GM10248 (cell line): ENCODE measurements at regions not wholly inside any gene's neighbourhood (a gene's known extent, or its start where the extent isn't known, plus 50 kb on each side); places are given as distances from the start of the nearest gene placed in this dataset.

Experiments
- CTCF ChIA-PET: fragments of 300-600 bp; sonication (Branson Sonifier 250); formaldehyde crosslinking; extraction: SDS; loops from one replicate; lab custom pipeline; 2021; ENCODE audit warnings: antibody characterized with exemption; lab: Yijun Ruan, JAX
- POLR2A ChIA-PET: fragments of 350-650 bp; sonication (Branson Sonifier 250); formaldehyde crosslinking; extraction: SDS; loops from one replicate; lab custom pipeline; 2020; ENCODE audit warnings: antibody characterized with exemption; lab: Yijun Ruan, JAX
- DNase-seq: peaks from one replicate; pipeline ENCODE4 v3.0.0; 2012; ENCODE audit errors: extremely low spot score
- TF ChIP-seq, protein P1 (sequence below): IDR thresholded peaks from 2 replicates; pipeline ENCODE4 v1.5.1; 2012; ENCODE audit warnings: mild to moderate bottlenecking, low read depth; ENCODE audit errors: extremely low read depth, missing control alignments, control extremely low read depth

DNA sequence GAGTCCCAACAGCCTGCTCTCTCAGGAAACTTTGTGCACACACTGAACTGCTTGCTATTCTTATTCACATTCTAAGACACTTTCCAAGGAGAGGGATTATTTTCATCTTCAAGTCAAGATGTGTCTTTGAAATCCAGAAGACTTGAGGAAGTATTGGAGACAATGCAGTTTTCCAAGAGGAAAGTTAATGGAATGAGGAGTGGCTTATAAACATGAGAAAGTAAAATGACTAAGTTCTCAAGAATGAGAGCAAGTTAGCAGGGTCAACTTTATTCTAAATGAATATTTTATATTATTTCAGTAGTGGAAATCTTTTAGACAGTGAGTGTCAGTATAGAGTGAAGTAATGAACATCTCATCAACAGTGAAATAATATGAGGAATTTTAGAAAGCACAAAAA, 1239.3 kb downstream of the MRPL39 start:
- ChIA-PET POLR2A (no interaction called here), CTCF (no interaction called here)
- TF ChIP-seq, protein P1, sequence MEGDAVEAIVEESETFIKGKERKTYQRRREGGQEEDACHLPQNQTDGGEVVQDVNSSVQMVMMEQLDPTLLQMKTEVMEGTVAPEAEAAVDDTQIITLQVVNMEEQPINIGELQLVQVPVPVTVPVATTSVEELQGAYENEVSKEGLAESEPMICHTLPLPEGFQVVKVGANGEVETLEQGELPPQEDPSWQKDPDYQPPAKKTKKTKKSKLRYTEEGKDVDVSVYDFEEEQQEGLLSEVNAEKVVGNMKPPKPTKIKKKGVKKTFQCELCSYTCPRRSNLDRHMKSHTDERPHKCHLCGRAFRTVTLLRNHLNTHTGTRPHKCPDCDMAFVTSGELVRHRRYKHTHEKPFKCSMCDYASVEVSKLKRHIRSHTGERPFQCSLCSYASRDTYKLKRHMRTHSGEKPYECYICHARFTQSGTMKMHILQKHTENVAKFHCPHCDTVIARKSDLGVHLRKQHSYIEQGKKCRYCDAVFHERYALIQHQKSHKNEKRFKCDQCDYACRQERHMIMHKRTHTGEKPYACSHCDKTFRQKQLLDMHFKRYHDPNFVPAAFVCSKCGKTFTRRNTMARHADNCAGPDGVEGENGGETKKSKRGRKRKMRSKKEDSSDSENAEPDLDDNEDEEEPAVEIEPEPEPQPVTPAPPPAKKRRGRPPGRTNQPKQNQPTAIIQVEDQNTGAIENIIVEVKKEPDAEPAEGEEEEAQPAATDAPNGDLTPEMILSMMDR, result no peak
- DNase-seq, result no peak

DNA sequence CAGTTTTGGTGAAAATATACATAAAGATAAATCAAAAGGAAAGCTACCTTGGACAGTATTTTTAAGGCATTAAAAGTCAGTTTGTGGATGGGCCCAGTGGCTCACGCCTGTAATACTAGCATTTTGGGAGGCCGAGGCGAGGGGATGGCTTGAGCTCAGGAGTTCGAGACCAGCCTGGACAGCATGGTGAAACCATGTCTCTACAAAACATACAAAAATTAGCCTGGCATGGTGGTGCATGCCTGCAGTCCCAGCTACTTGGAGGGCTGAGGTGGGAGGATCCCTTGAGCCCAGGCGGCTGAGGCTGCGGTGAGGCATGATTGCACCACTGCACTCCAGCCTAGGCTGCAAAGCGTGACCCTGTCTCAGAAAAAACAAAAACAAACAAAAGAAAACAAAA, 1253.8 kb downstream of the MRPL39 start:
- no peak for DNase-seq
- TF ChIP-seq, protein P1, result no peak
- CTCF ChIA-PET, result interaction anchor here (0.8 kb wide), 1 partner anchor 24 kb away, joined by 3 read pairs; no protein-coding TSS in a partner anchor
- POLR2A ChIA-PET, result no interaction called here

DNA sequence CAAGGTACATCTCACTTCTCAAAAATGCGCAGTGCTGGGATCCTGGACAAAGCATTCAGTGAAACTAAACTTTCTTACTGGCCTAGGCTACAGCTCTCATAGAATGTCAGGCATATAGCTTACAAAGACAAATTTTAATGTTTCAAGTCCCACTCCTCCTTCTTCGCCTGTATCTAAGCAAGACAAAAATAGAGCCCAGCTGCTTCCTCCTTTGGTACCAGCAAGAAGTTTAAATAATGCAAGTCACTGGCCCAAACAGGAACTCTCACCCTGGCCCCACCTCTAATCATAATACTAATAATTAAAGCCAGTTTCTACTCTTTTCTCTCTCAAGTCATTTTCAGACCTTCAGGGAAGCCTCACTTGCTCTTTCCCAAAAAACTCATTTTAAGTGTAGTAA, 1267.9 kb downstream of the MRPL39 start:
- TF ChIP-seq, protein P1, result no peak
- DNase-seq, result no peak
- ChIA-PET CTCF (no interaction called here), POLR2A (no interaction called here)

DNA sequence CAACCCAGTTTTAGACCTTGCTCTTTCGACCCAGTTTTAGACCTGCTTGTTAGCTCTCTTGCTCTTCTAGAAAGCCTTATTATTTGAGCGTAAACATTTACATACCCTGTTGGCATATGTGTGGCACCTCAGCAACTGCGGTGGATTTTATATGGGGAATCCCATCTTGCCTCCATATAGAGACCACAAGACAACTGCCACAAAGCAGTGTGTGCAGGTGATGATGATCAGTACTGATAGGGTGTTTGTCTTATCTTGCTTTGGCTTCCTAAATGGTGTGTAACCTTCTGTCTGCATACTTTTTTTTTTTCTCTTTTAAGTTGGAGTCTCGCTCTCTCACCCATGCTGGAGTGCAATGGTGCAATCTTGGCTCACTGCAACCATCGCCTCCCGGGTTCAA, 1270.8 kb downstream of the MRPL39 start:
- CTCF ChIA-PET, result interaction anchor here (1.7 kb wide), 1 partner anchor 13 kb away, joined by 4 read pairs; no protein-coding TSS in a partner anchor
- TF ChIP-seq, protein P1, result no peak
- POLR2A ChIA-PET, result no interaction called here
- no peak for DNase-seq

DNA sequence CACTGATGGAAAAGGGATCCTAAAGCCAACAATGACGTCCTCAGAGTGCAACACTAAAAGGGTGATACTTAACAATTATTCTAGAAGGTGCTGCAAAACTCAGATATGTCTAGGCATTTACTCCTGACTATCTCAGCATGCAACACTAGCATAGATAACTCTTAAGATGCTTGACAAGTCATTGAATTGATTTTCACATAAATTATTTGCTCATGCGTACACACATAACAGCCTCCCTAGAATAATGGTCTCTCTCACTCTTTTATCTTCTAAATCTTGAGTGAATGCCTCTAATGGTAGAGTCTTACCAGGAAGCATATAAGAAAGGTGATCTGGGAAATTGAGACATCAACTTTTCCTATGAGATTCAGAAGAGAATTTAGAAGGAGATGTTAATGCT, 1283.7 kb downstream of the MRPL39 start:
- POLR2A ChIA-PET, result no interaction called here
- CTCF ChIA-PET, result no interaction called here
- TF ChIP-seq, protein P1, result no peak
- DNase-seq, result no peak

DNA sequence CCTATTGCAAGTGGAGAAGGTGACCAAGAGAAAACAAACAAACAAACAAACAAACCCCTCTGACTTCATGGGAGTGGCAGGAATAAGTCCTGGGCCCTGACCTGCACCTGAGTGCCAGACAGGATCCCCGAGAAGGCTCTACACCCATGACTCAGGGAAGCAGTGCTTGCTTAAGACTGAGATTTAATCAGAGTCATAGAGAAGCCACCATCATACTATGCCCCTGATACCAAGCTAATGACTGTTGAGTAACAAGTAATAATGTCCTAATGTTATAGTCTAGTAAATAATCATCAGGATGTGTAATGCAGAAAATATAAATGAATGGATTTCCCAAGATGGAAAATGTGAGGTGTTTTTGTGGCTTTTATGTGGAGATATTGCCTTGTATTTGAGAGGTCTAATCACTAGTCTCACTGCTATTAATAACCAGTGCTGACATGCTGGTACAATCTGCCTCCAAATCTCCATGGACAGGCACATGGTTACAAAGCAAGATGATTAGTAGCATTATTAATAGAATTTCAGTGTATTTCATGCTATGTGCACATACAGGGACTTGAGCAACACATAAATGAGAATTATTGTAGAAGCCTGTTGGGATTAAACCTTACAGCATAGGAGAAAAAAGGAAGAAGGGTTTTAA, 1290.9 kb downstream of the MRPL39 start:
- CTCF ChIA-PET, result no interaction called here
- POLR2A ChIA-PET, result no interaction called here
- DNase-seq, result no peak
- TF ChIP-seq, protein P1, result no peak
